Fibroblast of pulmonary artery (primary cell): ENCODE measurements at regions not wholly inside any gene's neighbourhood (a gene's known extent, or its start where the extent isn't known, plus 50 kb on each side); places are given as distances from the start of the nearest gene placed in this dataset.

Experiments used
- DNase-seq: peaks from one replicate; pipeline ENCODE4 v3.0.0-alpha.2; 2010; ENCODE audit warnings: low read depth
- H3K4me3 ChIP-seq: replicated peaks from 2 replicates; pipeline ENCODE4 v1.5.1; 2011; ENCODE audit warnings: low read depth, mild to moderate bottlenecking, control low read depth, low read length, moderate library complexity
- TF ChIP-seq, protein P1 (sequence below): IDR thresholded peaks from 2 replicates; pipeline ENCODE4 v1.5.1; 2011; ENCODE audit warnings: mild to moderate bottlenecking, control low read depth, low read length, inconsistent platforms; ENCODE audit errors: missing control alignments

DNA sequence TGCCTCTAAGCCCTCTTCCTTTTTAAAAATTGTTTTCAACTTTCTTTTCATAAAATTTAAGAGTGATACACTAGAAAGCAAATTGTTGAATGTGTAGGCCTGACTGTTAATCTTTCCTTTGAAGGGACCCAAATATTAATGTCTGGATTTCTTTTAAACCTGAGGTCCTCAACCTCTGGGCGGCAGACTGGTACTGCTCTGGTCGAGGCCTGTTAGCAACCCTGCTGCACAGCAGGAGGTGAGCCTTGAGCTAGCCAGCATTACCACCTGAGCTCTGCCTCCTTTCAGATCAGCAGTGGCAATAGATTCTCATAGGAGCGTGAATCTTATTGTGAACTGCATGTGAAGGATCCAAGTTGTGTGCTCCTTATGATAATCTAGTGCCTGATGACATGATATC is 191.2 kb downstream of the MANEA start:
- no peak for DNase-seq
- TF ChIP-seq, protein P1, sequence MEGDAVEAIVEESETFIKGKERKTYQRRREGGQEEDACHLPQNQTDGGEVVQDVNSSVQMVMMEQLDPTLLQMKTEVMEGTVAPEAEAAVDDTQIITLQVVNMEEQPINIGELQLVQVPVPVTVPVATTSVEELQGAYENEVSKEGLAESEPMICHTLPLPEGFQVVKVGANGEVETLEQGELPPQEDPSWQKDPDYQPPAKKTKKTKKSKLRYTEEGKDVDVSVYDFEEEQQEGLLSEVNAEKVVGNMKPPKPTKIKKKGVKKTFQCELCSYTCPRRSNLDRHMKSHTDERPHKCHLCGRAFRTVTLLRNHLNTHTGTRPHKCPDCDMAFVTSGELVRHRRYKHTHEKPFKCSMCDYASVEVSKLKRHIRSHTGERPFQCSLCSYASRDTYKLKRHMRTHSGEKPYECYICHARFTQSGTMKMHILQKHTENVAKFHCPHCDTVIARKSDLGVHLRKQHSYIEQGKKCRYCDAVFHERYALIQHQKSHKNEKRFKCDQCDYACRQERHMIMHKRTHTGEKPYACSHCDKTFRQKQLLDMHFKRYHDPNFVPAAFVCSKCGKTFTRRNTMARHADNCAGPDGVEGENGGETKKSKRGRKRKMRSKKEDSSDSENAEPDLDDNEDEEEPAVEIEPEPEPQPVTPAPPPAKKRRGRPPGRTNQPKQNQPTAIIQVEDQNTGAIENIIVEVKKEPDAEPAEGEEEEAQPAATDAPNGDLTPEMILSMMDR: no peak
- no peak overlapping the region for H3K4me3 ChIP-seq

DNA sequence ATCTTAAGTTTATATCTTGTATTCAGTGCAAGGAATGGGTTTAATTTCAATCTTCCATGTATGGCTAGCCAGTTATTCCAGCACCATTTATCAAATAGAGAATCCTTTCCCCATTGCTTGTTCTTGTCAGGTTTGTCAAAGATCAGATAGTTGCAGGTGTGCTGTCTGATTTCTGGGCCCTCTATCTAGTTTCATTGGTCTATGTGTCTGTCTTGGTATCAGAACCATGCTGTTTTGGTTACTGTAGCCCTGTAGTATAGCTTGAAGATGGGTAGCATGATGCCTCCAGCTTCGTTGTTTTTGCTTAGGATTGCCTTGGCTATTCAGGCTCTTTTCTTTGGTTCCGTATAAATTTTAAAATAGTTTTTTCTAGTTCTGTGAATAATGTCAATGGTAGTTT is 200.0 kb downstream of the MANEA start:
- TF ChIP-seq, protein P1: no peak
- H3K4me3 ChIP-seq: no peak overlapping the region

DNA sequence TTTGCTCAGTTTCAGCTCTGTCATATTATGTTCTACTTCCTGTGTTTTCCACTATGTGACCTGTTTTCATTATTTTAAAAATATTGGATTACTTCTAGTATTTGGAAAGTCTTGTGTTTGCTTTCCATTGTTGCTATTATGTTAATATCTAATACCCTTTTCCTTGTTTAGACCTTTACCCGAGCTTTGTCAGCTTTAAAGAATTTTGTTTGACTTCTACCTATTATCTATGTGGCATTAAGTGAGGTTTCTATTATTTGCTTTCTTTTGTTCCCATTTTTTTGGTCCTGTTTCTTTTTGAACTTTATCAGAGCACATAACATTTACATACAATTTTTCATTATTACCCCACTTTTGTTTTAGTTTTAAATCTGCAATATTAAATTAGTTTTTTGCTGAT is 202.7 kb downstream of the MANEA start:
- TF ChIP-seq, protein P1: no peak

More for the DNA sequence above, 200.0 kb downstream of the MANEA start:
- DNase-seq: no peak

DNA sequence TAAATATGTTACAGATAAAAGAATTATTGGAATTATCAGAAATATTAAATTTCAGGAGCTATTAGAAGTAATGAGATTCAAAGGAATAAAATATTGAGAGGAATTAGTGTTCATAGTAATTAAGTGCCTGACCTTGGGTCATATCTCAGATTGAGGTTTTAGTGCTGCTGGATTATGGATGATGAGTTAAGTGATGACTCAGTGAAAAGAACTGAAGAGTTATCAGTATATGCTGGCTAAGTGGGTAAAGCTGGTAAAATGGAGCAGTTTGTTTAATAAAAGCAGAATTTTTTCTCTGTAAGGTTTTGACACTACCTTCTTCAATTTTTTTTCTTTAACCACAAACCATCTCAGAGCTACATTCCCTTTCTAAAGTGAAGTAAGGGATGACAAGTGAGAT is 206.7 kb downstream of the MANEA start:
- no peak for DNase-seq
- TF ChIP-seq, protein P1: no peak
- no peak overlapping the region for H3K4me3 ChIP-seq

More for the DNA sequence above, 202.7 kb downstream of the MANEA start:
- DNase-seq: no peak
- H3K4me3 ChIP-seq: no peak overlapping the region

DNA sequence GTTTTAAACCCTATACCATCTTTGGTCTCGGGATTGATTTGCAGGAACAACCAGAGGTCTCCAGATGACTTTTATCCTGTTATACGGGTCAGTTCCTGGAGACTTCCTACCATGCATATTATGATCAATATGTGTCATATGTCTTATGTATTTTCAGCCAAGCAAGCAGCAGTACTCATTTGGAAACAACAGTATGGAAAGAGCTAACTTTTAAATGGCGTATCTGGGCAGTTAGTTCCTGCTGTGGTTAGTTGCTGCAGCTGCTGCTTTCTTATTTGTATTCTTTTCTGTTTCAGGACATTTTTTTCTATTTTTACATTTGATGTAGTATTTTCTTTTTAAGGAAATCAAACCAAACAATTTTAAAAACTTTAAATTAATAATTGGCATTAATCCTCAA is 207.5 kb downstream of the MANEA start:
- no peak for DNase-seq
- TF ChIP-seq, protein P1: no peak
- no peak overlapping the region for H3K4me3 ChIP-seq

DNA sequence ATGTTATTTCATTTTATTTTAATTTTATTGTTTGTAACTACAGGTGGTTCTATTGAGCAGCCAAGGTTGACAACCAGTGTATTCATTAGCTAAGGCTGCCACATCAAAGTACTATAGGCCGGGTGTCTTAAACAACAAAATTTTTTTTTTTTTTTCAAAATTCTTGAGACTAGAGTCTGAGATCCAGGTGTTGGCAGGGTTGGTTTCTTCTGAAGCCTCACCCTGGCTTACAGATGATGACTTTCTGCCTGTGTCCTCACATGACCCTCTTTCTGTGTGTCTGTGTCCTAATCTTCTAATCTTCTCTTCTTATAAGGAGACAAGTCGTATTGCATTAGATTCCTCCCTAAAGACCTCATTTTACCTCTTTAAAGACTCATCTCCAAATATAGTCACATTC is 208.4 kb downstream of the MANEA start:
- H3K4me3 ChIP-seq: no peak overlapping the region
- no peak for DNase-seq
- TF ChIP-seq, protein P1: no peak

DNA sequence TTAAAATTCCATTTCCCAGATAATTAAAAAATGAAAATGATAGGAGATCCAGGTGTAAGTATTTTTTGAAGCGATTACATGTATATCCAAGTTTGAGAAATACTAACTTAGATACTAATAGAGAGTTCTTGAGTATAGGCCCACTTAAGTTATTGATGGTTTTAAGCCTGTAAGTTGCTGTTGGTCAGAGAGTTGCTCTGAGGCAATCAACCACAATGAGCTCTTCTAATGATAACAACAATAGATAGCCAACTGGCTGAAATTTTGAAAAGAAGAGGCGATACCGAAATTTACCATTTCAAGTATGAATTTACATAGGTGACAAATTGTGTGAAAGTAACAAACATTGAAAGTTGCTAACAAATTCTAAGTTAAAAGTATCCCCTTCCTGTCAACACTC is 209.5 kb downstream of the MANEA start:
- no peak overlapping the region for H3K4me3 ChIP-seq
- TF ChIP-seq, protein P1: no peak
- no peak for DNase-seq
